ELR (cell line): ENCODE measurements at regions not wholly inside any gene's neighbourhood (a gene's known extent, or its start where the extent isn't known, plus 50 kb on each side); places are given as distances from the start of the nearest gene placed in this dataset.

ENCODE experiments used
- DNase-seq: peaks from one replicate; pipeline ENCODE4 v3.0.0-alpha.2; 2015; ENCODE audit warnings: low read depth

GRCh38 chr11:32161293-32161692 lies 70.4 kb downstream of the RCN1 start:
- no peak for DNase-seq

- no peak for DNase-seq
Observed at GRCh38 chr11:32162351-32162750, 71.5 kb downstream of the RCN1 start.

GRCh38 chr11:32162906-32163305 lies 72.0 kb downstream of the RCN1 start:
- no peak for DNase-seq

DNA sequence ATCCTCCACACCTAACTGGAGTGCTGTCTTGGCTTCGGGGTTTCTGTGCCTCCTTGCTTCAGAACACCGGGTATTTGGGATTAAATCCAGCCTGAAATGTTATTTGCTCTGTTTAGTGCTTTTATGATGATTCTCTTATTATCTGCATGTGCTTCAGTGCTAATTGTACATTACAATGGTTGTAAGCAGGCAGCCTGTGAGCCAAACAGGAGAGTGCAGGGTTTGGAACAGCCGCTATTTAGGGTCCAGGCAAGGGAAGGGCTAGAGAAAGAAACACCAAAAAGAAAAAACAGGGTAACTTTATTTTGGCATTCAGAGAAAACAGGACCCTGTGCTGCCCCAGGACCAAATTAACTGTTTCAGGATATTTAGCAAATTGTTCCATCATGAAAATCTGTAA lies 72.7 kb downstream of the RCN1 start:
- DNase-seq, result no peak

DNA sequence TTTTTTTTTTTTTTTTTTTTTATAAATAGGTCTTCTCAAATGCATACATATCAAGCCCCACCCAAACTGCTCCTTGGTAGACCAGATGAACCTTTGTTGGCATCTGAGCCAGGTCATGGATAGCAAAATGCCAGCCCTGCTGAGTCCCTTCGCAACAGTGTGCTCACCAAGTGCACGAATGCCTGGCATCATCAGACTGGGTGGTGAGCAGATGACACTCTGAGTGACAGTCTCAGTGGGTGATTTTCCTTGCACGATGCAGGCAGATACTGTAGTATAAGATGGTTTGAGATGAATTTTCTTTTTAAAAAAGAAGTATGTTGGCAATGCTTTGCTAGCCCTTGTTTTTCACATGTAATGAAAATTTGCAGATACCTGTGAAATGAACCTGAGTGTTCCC lies 74.0 kb downstream of the RCN1 start:
- DNase-seq, result no peak

DNA sequence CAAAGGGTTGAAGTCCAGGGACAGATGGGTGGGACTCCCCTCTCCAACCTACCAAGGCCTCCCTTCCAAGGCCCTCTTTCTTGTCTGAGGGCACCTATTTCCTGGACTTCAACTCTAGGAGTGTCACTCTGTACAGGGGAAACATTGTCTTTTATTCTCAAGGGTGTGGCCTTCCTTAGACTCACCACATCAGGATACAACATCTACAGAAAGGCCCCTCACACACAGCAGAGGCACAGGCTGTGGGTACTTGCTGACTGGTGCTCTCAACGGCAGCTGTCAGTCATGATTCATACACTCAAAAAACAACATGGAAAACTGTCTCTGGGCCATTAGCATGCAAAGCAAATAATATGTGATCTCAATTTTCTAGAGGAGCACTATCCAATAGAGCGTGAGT lies 78.0 kb downstream of the RCN1 start:
- no peak for DNase-seq

DNA sequence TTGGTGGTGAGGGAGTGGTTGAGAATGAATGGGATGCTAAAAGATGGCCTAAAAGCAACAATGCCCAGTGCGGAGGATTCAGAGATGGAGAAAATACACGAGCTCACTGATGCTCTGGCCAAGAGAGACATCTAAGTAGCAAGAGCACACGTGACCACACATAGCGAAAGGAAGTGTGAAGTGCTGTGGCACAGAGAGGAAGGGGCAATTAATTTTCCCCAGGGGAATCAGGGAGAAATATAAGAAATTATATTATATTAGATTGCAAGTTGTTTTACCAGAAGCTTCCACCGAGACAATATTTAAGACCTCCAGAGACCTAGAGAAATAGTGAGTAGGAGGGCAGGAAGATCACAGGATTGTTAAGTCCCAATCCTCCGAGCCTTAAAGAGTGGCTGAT lies 80.6 kb downstream of the RCN1 start:
- no peak for DNase-seq

GRCh38 chr11:32172041-32172847 lies 81.4 kb downstream of the RCN1 start:
- peak; percentile 36 for DNase-seq

- DNase-seq, result peak; percentile 81
Observed at GRCh38 chr11:32172848-32173834, 82.3 kb downstream of the RCN1 start.

GRCh38 chr11:32173977-32174376 lies 83.1 kb downstream of the RCN1 start:
- no peak for DNase-seq

GRCh38 chr11:32176223-32176934 lies 85.5 kb downstream of the RCN1 start:
- peak; percentile 78 for DNase-seq

DNA sequence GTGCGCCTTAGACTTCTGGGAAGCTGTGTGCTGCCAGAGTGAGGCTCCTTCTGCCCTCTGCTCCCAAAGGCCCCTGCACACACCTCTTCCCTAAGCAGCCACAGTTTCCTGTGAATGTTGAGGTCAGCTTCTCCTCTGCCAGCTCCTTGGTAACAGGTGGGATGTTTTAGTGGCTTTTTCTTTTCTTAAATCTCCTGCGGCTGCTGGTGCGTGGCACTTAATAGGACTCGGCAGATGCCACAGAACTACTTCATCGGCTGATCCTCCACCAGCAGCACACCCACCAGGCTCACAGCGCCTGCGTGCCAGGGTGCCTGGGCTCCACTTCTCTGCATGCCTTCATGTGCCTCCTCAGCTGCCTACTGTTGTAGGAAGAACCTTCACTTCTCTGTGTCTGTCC lies 87.8 kb downstream of the RCN1 start:
- no peak for DNase-seq

DNA sequence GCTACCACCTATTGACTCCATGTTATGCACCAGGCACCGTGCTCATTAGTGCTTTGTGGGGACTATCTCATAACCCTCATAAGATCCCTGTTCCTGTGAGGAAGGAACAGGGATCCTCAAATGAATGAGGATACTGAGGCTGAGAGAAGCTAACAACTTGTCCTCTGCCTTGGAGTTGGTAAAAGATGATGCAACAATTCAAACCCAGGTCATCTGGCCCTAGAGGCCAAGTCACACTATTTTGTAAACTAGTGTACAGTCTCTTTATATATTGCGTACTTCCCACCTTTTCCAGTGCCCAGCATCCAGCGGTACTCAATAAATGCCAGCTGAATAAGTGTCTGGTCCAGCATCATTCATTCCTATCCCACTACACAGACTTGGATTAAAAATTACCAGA lies 92.6 kb downstream of the RCN1 start:
- no peak for DNase-seq

GRCh38 chr11:32184041-32184722 lies 93.3 kb downstream of the RCN1 start:
- no peak for DNase-seq

GRCh38 chr11:32184723-32185376 lies 94.0 kb downstream of the RCN1 start:
- DNase-seq, result no peak

DNA sequence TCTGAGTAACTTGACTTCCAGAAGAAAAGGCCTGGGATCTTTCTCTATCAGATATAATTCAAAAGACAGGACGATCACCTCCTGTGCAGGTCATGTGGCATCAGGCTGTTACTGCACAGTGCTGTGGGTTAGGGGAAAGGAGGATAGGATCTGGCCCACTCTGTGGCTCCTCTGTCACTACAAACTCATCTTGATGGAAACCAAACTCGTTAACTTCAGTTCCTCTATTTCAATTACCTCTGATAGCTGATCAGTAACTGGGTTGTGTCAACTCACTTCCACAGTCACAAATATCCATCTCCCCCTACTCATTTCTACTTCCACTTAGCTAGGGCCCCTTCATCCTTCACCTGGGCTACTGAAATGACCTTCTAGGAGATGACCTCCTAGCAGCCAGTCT lies 95.2 kb downstream of the RCN1 start:
- no peak for DNase-seq

- DNase-seq, result no peak
Observed at GRCh38 chr11:32187111-32187510, 96.2 kb downstream of the RCN1 start.

- no peak for DNase-seq
Observed at GRCh38 chr11:32188785-32189184, 97.9 kb downstream of the RCN1 start.

GRCh38 chr11:32196137-32196536 lies 105.3 kb downstream of the RCN1 start:
- DNase-seq, result no peak

GRCh38 chr11:32198053-32198452 lies 107.2 kb downstream of the RCN1 start:
- no peak for DNase-seq

DNA sequence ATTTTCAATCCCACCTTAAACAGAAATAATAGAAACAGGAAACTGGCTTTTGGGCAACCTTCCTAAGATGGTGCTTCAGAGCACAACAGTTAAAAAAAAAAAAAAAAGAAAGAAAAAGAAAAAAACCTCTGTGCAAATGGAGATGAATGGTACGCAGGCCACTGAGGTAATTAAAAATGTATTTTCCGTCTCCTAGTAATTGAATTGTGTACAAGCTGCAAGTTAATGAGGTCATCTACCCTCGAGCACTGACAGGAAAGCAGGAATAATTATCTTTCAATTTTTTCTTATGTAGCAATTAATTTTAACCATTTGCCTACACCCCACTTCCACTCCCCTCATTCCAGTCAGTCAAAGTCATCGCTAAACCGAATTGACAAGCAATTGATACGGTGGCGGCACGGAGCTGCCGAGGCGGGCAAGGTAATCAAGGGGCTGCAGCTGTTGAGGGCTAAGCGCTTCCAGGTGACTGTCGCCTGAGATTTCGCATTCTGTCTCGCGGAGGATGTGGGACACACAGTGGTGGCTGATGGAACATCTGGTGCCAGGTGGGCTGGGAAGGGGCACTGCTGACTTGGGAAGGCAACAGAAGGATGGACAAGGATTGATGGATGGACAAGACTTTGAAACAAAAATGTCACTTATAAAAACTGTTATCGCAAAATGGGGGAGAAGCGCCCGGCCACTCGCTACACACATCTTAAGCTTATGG lies 109.4 kb downstream of the RCN1 start:
- no peak for DNase-seq
